GM18511 (cell line): ENCODE measurements at regions not wholly inside any gene's neighbourhood (a gene's known extent, or its start where the extent isn't known, plus 50 kb on each side); places are given as distances from the start of the nearest gene placed in this dataset.

Experiments used
- ATAC-seq: cut with Tn5 transposase; IDR thresholded peaks from one replicate; pipeline ENCODE4 v1.9.1; 2021; ENCODE audit warnings: mild to moderate bottlenecking, moderate library complexity; ENCODE audit not compliant: unreplicated experiment

GRCh38 chr11:92885600-92885999, 83.9 kb upstream of the MTNR1B start:
- ATAC-seq, result no peak

- ATAC-seq, result peak; percentile 80
Measured at GRCh38 chr11:92886243-92886905, 83.1 kb upstream of the MTNR1B start.

- ATAC-seq, result no peak
Measured at GRCh38 chr11:92888696-92889095, 80.8 kb upstream of the MTNR1B start.

- ATAC-seq, result no peak
Measured at GRCh38 chr11:92890846-92891245, 78.6 kb upstream of the MTNR1B start.

- no peak for ATAC-seq
Measured at GRCh38 chr11:92892802-92893684, 76.4 kb upstream of the MTNR1B start.

- ATAC-seq, result no peak
Measured at GRCh38 chr11:92894197-92894596, 75.3 kb upstream of the MTNR1B start.

GRCh38 chr11:92897487-92897886, 72.0 kb upstream of the MTNR1B start:
- no peak for ATAC-seq

GRCh38 chr11:92902417-92902816, 67.0 kb upstream of the MTNR1B start:
- ATAC-seq, result no peak

GRCh38 chr11:92907671-92908070, 61.8 kb upstream of the MTNR1B start:
- no peak for ATAC-seq

GRCh38 chr11:92909214-92909613, 60.2 kb upstream of the MTNR1B start:
- ATAC-seq, result no peak

- ATAC-seq, result no peak
Measured at GRCh38 chr11:92911478-92911877, 58.0 kb upstream of the MTNR1B start.

GRCh38 chr11:92915551-92915950, 53.9 kb upstream of the MTNR1B start:
- ATAC-seq, result no peak

- no peak for ATAC-seq
Measured at GRCh38 chr11:92916299-92916698, 53.2 kb upstream of the MTNR1B start.

GRCh38 chr11:92917927-92918326, 51.5 kb upstream of the MTNR1B start:
- ATAC-seq, result peak; percentile 58

- no peak for ATAC-seq
Measured at GRCh38 chr11:92919048-92919447, 50.4 kb upstream of the MTNR1B start.
